Left ventricle myocardium inferior (tissue), 1 donor: ENCODE measurements at regions not wholly inside any gene's neighbourhood (a gene's known extent, or its start where the extent isn't known, plus 50 kb on each side); places are given as distances from the start of the nearest gene placed in this dataset.

Experiments
- DNase-seq: peaks from one replicate; pipeline ENCODE4 v3.0.0-alpha.2; 2020
- H3K27ac ChIP-seq: fragments of 200-600 bp; replicated peaks from 2 replicates; pipeline ENCODE4 v1.8.0; 2021
- H3K27me3 ChIP-seq: fragments of 200-600 bp; 2 replicates; pipeline ENCODE4 v1.8.0; 2021; ENCODE audit warnings: low read depth
- H3K36me3 ChIP-seq: fragments of 200-600 bp; 2 replicates; pipeline ENCODE4 v1.8.0; 2021
- H3K4me1 ChIP-seq: fragments of 200-600 bp; 2 replicates; pipeline ENCODE4 v1.8.0; 2021
- H3K4me3 ChIP-seq: fragments of 200-600 bp; 2 replicates; pipeline ENCODE4 v1.8.0; 2021; ENCODE audit warnings: mild to moderate bottlenecking, moderate library complexity
- H3K9me3 ChIP-seq: fragments of 200-600 bp; replicated peaks from 2 replicates; pipeline ENCODE4 v1.8.0; 2021
- intact Hi-C: fragments of 100-400 bp; cut with micrococcal nuclease; formaldehyde crosslinking; loops from one replicate; pipeline ENCODE4 v1.11.0; 2022
- TF ChIP-seq, protein P1 (sequence below): fragments of 200-600 bp; IDR thresholded peaks from 2 replicates; pipeline ENCODE4 v1.8.0; 2021; ENCODE audit warnings: antibody characterized with exemption, mild to moderate bottlenecking, borderline replicate concordance
- donor health status: DM: no; HTN: yes; CAD: no; lungs with severe emphysema.

- Histone ChIP-seq H3K27ac (no peak overlapping the region), H3K27me3 (peaks cover 3% of the 10 kb centered on the region), H3K4me3 (no peak overlapping the region), H3K36me3 (no peaks in the 10 kb centered on the region), H3K9me3 (peaks cover 7% of the 10 kb centered on the region), H3K4me1 (no peaks in the 10 kb centered on the region)
- intact Hi-C loops = no loop called here
- TF ChIP-seq, protein P1, sequence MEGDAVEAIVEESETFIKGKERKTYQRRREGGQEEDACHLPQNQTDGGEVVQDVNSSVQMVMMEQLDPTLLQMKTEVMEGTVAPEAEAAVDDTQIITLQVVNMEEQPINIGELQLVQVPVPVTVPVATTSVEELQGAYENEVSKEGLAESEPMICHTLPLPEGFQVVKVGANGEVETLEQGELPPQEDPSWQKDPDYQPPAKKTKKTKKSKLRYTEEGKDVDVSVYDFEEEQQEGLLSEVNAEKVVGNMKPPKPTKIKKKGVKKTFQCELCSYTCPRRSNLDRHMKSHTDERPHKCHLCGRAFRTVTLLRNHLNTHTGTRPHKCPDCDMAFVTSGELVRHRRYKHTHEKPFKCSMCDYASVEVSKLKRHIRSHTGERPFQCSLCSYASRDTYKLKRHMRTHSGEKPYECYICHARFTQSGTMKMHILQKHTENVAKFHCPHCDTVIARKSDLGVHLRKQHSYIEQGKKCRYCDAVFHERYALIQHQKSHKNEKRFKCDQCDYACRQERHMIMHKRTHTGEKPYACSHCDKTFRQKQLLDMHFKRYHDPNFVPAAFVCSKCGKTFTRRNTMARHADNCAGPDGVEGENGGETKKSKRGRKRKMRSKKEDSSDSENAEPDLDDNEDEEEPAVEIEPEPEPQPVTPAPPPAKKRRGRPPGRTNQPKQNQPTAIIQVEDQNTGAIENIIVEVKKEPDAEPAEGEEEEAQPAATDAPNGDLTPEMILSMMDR = no peak
- DNase-seq = no peak
Observed at GRCh38 chr9:108024604-108025003, 535.0 kb upstream of the KLF4 start.

DNA sequence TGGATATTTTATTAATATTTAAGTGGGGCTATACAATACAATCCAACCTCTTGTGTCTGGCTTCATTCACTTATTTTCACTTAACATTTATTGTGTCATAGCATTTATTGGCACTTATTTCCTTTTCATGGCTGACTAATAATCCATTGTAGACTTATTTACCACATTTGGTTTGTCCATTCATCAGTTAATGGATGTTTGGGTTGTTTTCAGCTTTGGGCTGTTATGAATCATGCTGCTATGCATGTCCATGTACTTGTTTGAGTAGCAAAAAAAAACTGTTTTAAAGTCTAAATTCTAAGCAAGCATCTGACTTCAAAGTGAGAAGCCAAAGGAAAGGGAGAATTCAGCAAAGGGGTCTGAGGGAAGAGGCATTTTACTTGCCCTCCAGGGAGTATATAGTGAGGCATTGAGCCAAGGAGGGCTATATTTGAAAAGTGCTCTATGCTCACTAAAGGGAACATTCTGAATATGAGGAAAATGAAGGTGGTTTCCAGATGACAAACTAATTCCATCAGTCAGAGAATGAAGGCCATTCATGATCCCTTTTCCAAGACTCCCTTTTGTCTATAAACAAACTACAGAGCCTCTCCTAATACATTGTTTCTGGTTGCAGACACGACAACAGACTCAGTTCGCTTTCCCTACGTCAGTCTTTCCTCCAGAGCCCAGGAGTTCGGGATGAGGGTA lies 532.8 kb upstream of the KLF4 start:
- no peak overlapping the region for H3K4me3 ChIP-seq
- H3K4me1 ChIP-seq = no peaks in the 10 kb centered on the region
- intact Hi-C loops = no loop called here
- peaks cover 3% of the 10 kb centered on the region for H3K27me3 ChIP-seq
- TF ChIP-seq, protein P1 = no peak
- DNase-seq = no peak
- H3K9me3 ChIP-seq = peaks cover 7% of the 10 kb centered on the region
- H3K27ac ChIP-seq = no peak overlapping the region
- no peaks in the 10 kb centered on the region for H3K36me3 ChIP-seq

DNA sequence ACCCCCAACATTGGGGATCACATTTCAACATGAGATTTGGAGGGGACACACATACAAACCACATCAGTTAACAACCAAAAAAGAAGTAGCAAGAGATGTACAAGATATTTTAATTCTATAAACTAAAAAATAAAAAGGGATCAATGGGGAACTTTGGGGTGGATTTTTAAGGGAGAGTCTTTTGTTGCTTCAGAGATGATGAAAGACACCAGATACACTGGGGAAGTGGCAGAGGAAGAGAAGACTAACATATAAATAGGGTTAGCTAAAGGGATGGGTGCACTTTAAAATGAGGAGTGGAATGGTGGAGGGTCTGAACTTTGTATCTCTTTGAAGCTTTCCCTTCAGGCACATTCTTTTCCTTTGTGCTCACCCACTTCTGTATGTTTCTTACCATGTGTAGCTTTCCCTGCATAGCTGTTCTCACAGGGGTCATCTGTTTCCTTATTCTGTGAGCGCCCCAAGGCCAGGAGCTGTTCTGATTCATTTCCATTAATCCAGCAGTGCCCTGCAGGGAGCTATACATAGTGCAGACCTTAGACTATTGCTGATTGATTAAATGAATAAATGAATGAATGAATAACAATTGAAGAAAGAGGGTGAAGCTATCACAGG lies 531.6 kb upstream of the KLF4 start:
- Histone ChIP-seq H3K27ac (no peak overlapping the region), H3K9me3 (no peaks in the 10 kb centered on the region), H3K4me3 (no peak overlapping the region), H3K27me3 (peaks cover 3% of the 10 kb centered on the region), H3K36me3 (no peaks in the 10 kb centered on the region), H3K4me1 (no peaks in the 10 kb centered on the region)
- no peak for DNase-seq
- TF ChIP-seq, protein P1 = no peak
- intact Hi-C loops = no loop called here

DNA sequence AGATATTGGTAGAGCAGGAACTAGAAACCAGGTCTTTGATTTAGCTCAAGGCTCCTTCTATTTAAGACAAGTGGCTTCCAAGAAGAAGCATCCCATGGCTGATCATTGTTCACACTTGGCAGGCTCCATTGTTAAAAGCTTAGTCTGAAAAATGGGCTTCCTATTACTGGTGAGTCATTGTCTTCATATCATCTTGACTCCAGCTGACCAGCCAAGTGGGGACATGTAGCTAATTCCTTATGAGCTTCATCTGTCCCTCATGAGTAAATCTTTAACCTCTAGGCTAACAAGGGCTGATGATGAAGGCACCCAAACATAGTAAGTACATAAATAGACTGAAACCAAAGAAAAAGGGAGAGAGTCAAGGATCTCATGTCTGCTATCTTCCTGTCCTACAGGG lies 530.3 kb upstream of the KLF4 start:
- Histone ChIP-seq H3K27me3 (peaks cover 3% of the 10 kb centered on the region), H3K9me3 (no peaks in the 10 kb centered on the region), H3K36me3 (no peaks in the 10 kb centered on the region), H3K27ac (no peak overlapping the region), H3K4me1 (no peaks in the 10 kb centered on the region), H3K4me3 (no peak overlapping the region)
- intact Hi-C loops = no loop called here
- DNase-seq = no peak
- TF ChIP-seq, protein P1 = no peak

GRCh38 chr9:108017671-108018070 lies 528.1 kb upstream of the KLF4 start:
- DNase-seq = no peak
- Histone ChIP-seq H3K9me3 (no peaks in the 10 kb centered on the region), H3K4me1 (no peaks in the 10 kb centered on the region), H3K36me3 (no peaks in the 10 kb centered on the region), H3K27ac (no peak overlapping the region), H3K27me3 (peaks cover 3% of the 10 kb centered on the region), H3K4me3 (no peak overlapping the region)
- TF ChIP-seq, protein P1 = no peak
- intact Hi-C loops = no loop called here
